Ishikawa (cell line): ENCODE measurements at regions not wholly inside any gene's neighbourhood (a gene's known extent, or its start where the extent isn't known, plus 50 kb on each side); places are given as distances from the start of the nearest gene placed in this dataset.

Experiments
- EGR1 ChIP-seq: IDR thresholded peaks from 2 replicates; pipeline ENCODE4 v1.6.1; 2012
- RAD21 ChIP-seq: IDR thresholded peaks from 2 replicates; pipeline ENCODE4 v1.6.1; 2012; ENCODE audit warnings: low read depth
- TAF1 ChIP-seq: IDR thresholded peaks from 2 replicates; pipeline ENCODE4 v1.6.1; 2012; ENCODE audit warnings: low read depth, mild to moderate bottlenecking
- YY1 ChIP-seq: IDR thresholded peaks from 2 replicates; pipeline ENCODE4 v1.6.1; 2012; ENCODE audit warnings: low read depth

DNA sequence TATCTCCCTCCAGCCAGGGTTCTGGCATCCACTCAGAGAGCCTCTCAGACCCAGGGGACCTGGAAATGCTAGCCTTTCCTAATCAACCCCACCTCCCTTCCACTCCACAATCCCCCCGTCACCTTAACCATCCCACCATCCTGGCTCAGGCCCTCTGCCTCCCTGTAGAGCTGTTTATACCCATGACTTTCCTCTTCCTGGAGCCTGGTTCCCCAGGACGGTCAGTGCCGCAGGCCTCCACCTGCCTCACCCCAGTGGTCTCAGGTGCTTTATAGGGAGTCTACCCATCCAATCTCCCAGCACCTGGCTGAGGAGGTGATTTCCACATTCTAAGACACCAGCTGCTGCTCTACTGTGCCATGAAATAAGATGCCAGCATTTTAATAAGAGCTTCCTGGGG is 1159.5 kb downstream of the TBC1D22A start:
- no peak for TF ChIP-seq YY1
- no peak for TF ChIP-seq TAF1
- no peak for TF ChIP-seq RAD21
- TF ChIP-seq EGR1, result no peak
